8988T (cell line): ENCODE measurements at regions not wholly inside any gene's neighbourhood (a gene's known extent, or its start where the extent isn't known, plus 50 kb on each side); places are given as distances from the start of the nearest gene placed in this dataset.
"Not testable (repeated sequence)": the region's sequence is repeated elsewhere in the genome, so short reads cannot be mapped to it uniquely, and the experiment has no call there.

Experiments used
- DNase-seq: peaks from one replicate; pipeline ENCODE4 v3.0.0; 2011

- DNase-seq: no peak
Observed at GRCh38 chr3:5560199-5560598, 372.7 kb downstream of the EDEM1 start.

- DNase-seq: no peak
Observed at GRCh38 chr3:5563537-5564277, 376.2 kb downstream of the EDEM1 start.

GRCh38 chr3:5564278-5564666 is 376.8 kb downstream of the EDEM1 start:
- no peak for DNase-seq

GRCh38 chr3:5565026-5565425 is 377.5 kb downstream of the EDEM1 start:
- no peak for DNase-seq

GRCh38 chr3:5567113-5567512 is 379.6 kb downstream of the EDEM1 start:
- DNase-seq: no peak

GRCh38 chr3:5568451-5568850 is 380.9 kb downstream of the EDEM1 start:
- no peak for DNase-seq

GRCh38 chr3:5569152-5569551 is 381.6 kb downstream of the EDEM1 start:
- DNase-seq: no peak

- DNase-seq: no peak
Observed at GRCh38 chr3:5572168-5572567, 384.7 kb downstream of the EDEM1 start.

GRCh38 chr3:5576277-5577011 is 388.9 kb downstream of the EDEM1 start:
- no peak for DNase-seq

- DNase-seq: no peak
Observed at GRCh38 chr3:5579139-5579602, 391.7 kb downstream of the EDEM1 start.

GRCh38 chr3:5579946-5580345 is 392.4 kb downstream of the EDEM1 start:
- DNase-seq: no peak

- no peak for DNase-seq
Observed at GRCh38 chr3:5580826-5581225, 393.3 kb downstream of the EDEM1 start.

- DNase-seq: no peak
Observed at GRCh38 chr3:5581743-5582142, 394.2 kb downstream of the EDEM1 start.

GRCh38 chr3:5583920-5584319 is 396.4 kb downstream of the EDEM1 start:
- DNase-seq: no peak

GRCh38 chr3:5585085-5585484 is 397.6 kb downstream of the EDEM1 start:
- DNase-seq: no peak

GRCh38 chr3:5606884-5607472 is 419.5 kb downstream of the EDEM1 start:
- no peak for DNase-seq

GRCh38 chr3:5607581-5607980 is 420.1 kb downstream of the EDEM1 start:
- no peak for DNase-seq

GRCh38 chr3:5608971-5609370 is 421.5 kb downstream of the EDEM1 start:
- not testable (repeated sequence) for DNase-seq

- no peak for DNase-seq
Observed at GRCh38 chr3:5613599-5613998, 426.1 kb downstream of the EDEM1 start.

GRCh38 chr3:5616873-5617272 is 429.4 kb downstream of the EDEM1 start:
- DNase-seq: no peak

GRCh38 chr3:5618170-5618569 is 430.7 kb downstream of the EDEM1 start:
- no peak for DNase-seq

- DNase-seq: no peak
Observed at GRCh38 chr3:5630406-5630805, 442.9 kb downstream of the EDEM1 start.

GRCh38 chr3:5633960-5634359 is 446.5 kb downstream of the EDEM1 start:
- no peak for DNase-seq

GRCh38 chr3:5634411-5634810 is 446.9 kb downstream of the EDEM1 start:
- DNase-seq: no peak
